WI38 (cell line): ENCODE measurements at regions not wholly inside any gene's neighbourhood (a gene's known extent, or its start where the extent isn't known, plus 50 kb on each side); places are given as distances from the start of the nearest gene placed in this dataset.

Source experiments
- H3K4me3 ChIP-seq: 2 replicates; pipeline ENCODE4 v1.5.1; 2011; ENCODE audit warnings: low read depth, mild to moderate bottlenecking, control low read depth, low read length
- CTCF ChIP-seq: IDR thresholded peaks from 2 replicates; pipeline ENCODE4 v1.5.1; 2012; ENCODE audit warnings: low read depth, mild to moderate bottlenecking, control low read depth, low read length

- H3K4me3 ChIP-seq, result no peak overlapping the region
- TF ChIP-seq CTCF, result no peak
Observed at GRCh38 chr7:41786944-41787343, 84.1 kb upstream of the INHBA start.

DNA sequence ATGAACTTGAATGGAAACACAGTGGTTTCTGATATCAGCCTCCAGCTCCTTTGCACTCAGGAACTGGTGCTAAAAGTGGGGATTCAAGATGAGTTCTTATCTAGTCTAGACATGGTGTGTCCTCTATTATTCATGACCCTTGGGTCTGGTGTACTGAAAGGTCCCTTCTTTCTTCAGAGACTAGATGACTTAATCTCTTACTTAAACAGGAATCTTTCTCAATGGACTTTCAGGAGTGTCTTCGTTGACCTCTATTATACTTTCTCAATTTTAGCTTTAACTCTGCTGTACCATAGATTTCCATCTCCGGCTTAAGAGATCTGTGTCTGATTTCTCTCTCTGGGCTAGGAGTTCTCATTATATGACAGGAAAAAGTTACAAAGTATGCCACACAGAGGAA is 83.5 kb upstream of the INHBA start:
- no peak for TF ChIP-seq CTCF
- no peak overlapping the region for H3K4me3 ChIP-seq

DNA sequence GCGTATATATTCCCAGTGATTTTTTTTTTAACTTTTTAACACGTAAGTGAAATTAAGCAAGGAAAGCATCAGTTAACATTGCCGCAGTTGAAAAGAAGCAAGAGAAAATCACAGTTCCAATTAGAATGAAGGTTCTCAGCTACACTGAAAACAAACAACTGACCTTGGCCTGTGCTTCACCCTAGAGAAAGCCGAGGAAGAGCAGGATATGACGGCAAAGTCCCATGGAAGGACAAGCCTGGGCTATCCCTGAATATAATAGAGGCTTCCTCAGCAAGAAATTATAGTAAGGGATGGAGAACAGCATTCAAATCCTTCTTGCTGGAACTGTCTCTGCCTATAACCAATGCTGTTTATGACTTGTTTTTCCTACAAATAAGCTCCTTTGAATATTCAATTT is 83.0 kb upstream of the INHBA start:
- TF ChIP-seq CTCF, result no peak

DNA sequence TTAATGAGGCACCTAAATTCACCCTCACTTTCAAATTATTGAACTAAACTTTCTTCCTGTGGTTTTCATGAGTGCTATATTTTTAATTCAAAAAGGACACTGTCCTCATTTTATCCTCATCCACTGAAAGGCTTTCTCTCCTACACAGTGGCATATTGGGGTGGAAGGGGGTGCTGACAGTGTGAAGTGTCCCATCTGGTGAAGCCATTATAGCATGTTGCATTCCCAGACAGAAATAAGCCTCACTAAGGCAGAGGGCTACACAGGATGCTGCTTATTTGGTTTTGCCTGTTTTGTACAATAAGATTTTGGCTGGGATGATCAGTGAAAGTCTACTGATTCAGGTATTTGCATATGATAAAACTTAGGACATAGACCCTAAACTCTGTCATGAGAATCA is 82.4 kb upstream of the INHBA start:
- H3K4me3 ChIP-seq, result no peak overlapping the region
- TF ChIP-seq CTCF, result no peak

More for the DNA sequence above, 83.0 kb upstream of the INHBA start:
- H3K4me3 ChIP-seq, result no peak overlapping the region

DNA sequence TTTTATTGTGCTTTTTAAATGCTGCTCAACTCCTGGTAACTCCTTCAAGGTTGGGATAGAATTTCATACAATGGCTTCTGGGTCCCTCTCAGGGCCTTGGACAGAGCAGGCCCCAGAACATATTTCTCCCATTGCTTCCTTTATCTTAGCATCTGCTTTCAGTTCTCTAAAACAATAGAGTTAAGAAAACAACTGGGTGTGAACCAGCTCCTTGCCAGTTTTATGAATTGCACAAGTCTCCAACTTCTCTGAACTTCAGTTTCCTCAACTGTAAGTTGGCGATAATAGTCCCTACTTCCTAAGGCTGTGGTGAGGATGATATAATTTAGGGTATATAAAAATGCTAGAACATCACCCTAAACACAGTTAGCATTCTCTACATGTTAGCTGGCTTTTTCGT is 77.0 kb upstream of the INHBA start:
- TF ChIP-seq CTCF, result no peak
- no peak overlapping the region for H3K4me3 ChIP-seq

DNA sequence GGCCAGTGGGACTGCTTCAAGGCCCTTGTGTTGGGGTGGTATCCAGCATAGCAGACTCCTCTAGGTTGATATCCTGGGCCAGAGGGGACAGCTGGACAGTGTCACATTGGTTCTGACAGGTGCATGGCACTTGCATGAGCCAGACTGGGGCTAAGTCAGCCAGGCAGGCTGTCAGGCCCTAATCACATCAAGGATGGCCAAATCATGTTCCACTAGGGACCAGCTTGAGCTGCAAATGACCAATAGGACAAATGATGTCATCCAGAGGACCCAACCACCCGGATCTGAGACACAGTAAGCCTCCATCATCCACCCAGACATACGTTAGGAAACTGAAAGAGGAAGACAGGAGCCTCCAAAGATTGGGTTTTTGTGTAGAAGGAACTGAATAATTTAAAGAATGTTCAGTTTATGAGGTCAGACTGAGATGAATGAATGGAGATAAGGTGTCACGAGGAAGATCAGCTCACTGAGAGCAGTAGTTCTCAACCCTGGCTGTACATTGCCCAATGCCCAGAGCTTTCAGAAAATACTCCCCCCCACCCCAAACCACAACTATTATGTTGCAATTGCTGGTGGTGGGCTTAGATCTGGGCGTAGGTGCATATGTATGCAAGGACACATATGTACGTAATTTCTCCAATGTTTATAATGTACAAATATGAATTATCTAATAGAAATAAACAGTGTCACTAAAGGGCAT is 75.2 kb upstream of the INHBA start:
- no peak for TF ChIP-seq CTCF
- H3K4me3 ChIP-seq, result no peak overlapping the region

- TF ChIP-seq CTCF, result no peak
- H3K4me3 ChIP-seq, result no peak overlapping the region
Observed at GRCh38 chr7:41774966-41775365, 72.1 kb upstream of the INHBA start.
